Hepatocyte (in vitro differentiated cells): ENCODE measurements at regions not wholly inside any gene's neighbourhood (a gene's known extent, or its start where the extent isn't known, plus 50 kb on each side); places are given as distances from the start of the nearest gene placed in this dataset.

ENCODE experiments used
- DNase-seq: peaks from one replicate; pipeline ENCODE4 v3.0.0-alpha.2; 2016; ENCODE audit warnings: low spot score
- H2AFZ ChIP-seq: fragments of 200-600 bp; sonication (generic); 2 replicates; pipeline ENCODE4 v1.6.0; 2016; ENCODE audit warnings: antibody characterized with exemption, mild to moderate bottlenecking
- H3K27ac ChIP-seq: fragments of 200-600 bp; sonication (generic); 2 replicates; pipeline ENCODE4 v1.5.1; 2016; ENCODE audit warnings: mild to moderate bottlenecking
- H3K27me3 ChIP-seq: fragments of 200-600 bp; sonication (generic); 2 replicates; pipeline ENCODE4 v1.6.1; 2016
- H3K36me3 ChIP-seq: fragments of 200-600 bp; sonication (generic); replicated peaks from 2 replicates; pipeline ENCODE4 v1.5.1; 2016; ENCODE audit warnings: low read depth; ENCODE audit not compliant: insufficient read depth
- H3K4me1 ChIP-seq: fragments of 200-600 bp; sonication (generic); 2 replicates; pipeline ENCODE4 v1.5.1; 2016; ENCODE audit warnings: mild to moderate bottlenecking, moderate library complexity; ENCODE audit not compliant: insufficient read depth
- H3K4me2 ChIP-seq: fragments of 200-600 bp; sonication (generic); 2 replicates; pipeline ENCODE4 v1.6.0; 2016
- H3K4me3 ChIP-seq: fragments of 200-600 bp; sonication (generic); 2 replicates; pipeline ENCODE4 v1.5.1; 2016; ENCODE audit warnings: mild to moderate bottlenecking
- H3K79me2 ChIP-seq: fragments of 200-600 bp; sonication (generic); 2 replicates; pipeline ENCODE4 v1.6.0; 2017; ENCODE audit warnings: mild to moderate bottlenecking
- H3K9me2 ChIP-seq: fragments of 200-600 bp; sonication (generic); replicated peaks from 2 replicates; pipeline ENCODE4 v1.6.0; 2017; ENCODE audit warnings: mild to moderate bottlenecking; ENCODE audit not compliant: insufficient read depth
- H3K9me3 ChIP-seq: fragments of 200-600 bp; sonication (generic); 2 replicates; pipeline ENCODE4 v1.5.1; 2016; ENCODE audit warnings: low read depth, mild to moderate bottlenecking
- H4K20me1 ChIP-seq: fragments of 200-600 bp; sonication (generic); 2 replicates; pipeline ENCODE4 v1.6.0; 2016; ENCODE audit warnings: mild to moderate bottlenecking; ENCODE audit not compliant: insufficient read depth, poor library complexity, severe bottlenecking
- CTCF ChIP-seq: fragments of 200-600 bp; sonication (generic); IDR thresholded peaks from 2 replicates; pipeline ENCODE4 v1.5.1; 2016; ENCODE audit warnings: antibody characterized with exemption, mild to moderate bottlenecking; ENCODE audit not compliant: poor library complexity
- EZH2 ChIP-seq: fragments of 200-600 bp; sonication (generic); IDR thresholded peaks from 2 replicates; pipeline ENCODE4 v1.6.1; 2016; ENCODE audit warnings: antibody characterized with exemption, mild to moderate bottlenecking, borderline replicate concordance
- EZH2phosphoT487 ChIP-seq: fragments of 200-600 bp; sonication (generic); IDR thresholded peaks from one replicate; pipeline ENCODE4 v1.6.1; 2018; ENCODE audit warnings: antibody characterized with exemption, mild to moderate bottlenecking, low read depth, moderate library complexity; ENCODE audit not compliant: unreplicated experiment, severe bottlenecking
- WGBS: methylation state at CpG from one replicate; pipeline ENCODE4 v1.1.6; 2016; ENCODE audit warnings: low lambda C conversion rate; ENCODE audit errors: missing lambda C conversion rate; 5-methylcytosine and 5-hydroxymethylcytosine counted together

- DNase-seq: no peak
- Histone ChIP-seq H3K4me2 (peak overlapping the region; percentile 21), H3K79me2 (no peaks in the 10 kb centered on the region), H4K20me1 (no peaks in the 10 kb centered on the region), H3K27me3 (no peaks in the 10 kb centered on the region), H3K4me1 (peaks cover 5% of the 10 kb centered on the region), H3K9me3 (no peaks in the 10 kb centered on the region), H3K36me3 (no peaks in the 10 kb centered on the region), H2AFZ (no peak overlapping the region), H3K4me3 (no peak overlapping the region), H3K9me2 (no peaks in the 10 kb centered on the region), H3K27ac (no peak overlapping the region)
- 38% methylated on average over 4 of the region's 4 CpGs for WGBS
- no peak for TF ChIP-seq EZH2phosphoT487
- no peak for TF ChIP-seq CTCF
- TF ChIP-seq EZH2: no peak
Observed at GRCh38 chr13:30038884-30039283, 188.5 kb upstream of the UBL3 start.

GRCh38 chr13:30037766-30038165, 187.3 kb upstream of the UBL3 start:
- WGBS: 83% methylated on average over 4 of the region's 4 CpGs

GRCh38 chr13:30037306-30037705, 186.9 kb upstream of the UBL3 start:
- WGBS: 56% methylated on average over 6 of the region's 6 CpGs
- no peak overlapping the region for H2AFZ ChIP-seq
- H3K27me3 ChIP-seq: no peaks in the 10 kb centered on the region
- H3K36me3 ChIP-seq: no peaks in the 10 kb centered on the region
- no peaks in the 10 kb centered on the region for H4K20me1 ChIP-seq
- no peak overlapping the region for H3K27ac ChIP-seq
- peaks cover 5% of the 10 kb centered on the region for H3K4me1 ChIP-seq
- no peak overlapping the region for H3K4me3 ChIP-seq
- no peak for TF ChIP-seq CTCF
- TF ChIP-seq EZH2: no peak
- TF ChIP-seq EZH2phosphoT487: no peak
- no peaks in the 10 kb centered on the region for H3K9me2 ChIP-seq
- no peaks in the 10 kb centered on the region for H3K79me2 ChIP-seq
- H3K4me2 ChIP-seq: no peak overlapping the region
- DNase-seq: no peak
- no peaks in the 10 kb centered on the region for H3K9me3 ChIP-seq

More at GRCh38 chr13:30037766-30038165, 187.3 kb upstream of the UBL3 start:
- TF ChIP-seq EZH2phosphoT487: no peak
- Histone ChIP-seq H3K4me2 (no peak overlapping the region), H4K20me1 (no peaks in the 10 kb centered on the region), H3K79me2 (no peaks in the 10 kb centered on the region), H3K36me3 (no peaks in the 10 kb centered on the region), H3K4me3 (no peak overlapping the region), H3K27ac (no peak overlapping the region), H3K9me3 (no peaks in the 10 kb centered on the region), H3K4me1 (peaks cover 5% of the 10 kb centered on the region), H3K27me3 (no peaks in the 10 kb centered on the region), H3K9me2 (no peaks in the 10 kb centered on the region), H2AFZ (no peak overlapping the region)
- no peak for DNase-seq

GRCh38 chr13:30034458-30034795, 184.0 kb upstream of the UBL3 start:
- Histone ChIP-seq H3K36me3 (no peaks in the 10 kb centered on the region), H3K9me3 (no peaks in the 10 kb centered on the region), H4K20me1 (no peaks in the 10 kb centered on the region), H3K27me3 (no peaks in the 10 kb centered on the region), H3K79me2 (no peaks in the 10 kb centered on the region), H3K4me3 (no peak overlapping the region), H3K4me2 (peak overlapping the region; percentile 19), H3K9me2 (no peaks in the 10 kb centered on the region), H3K4me1 (peaks cover 5% of the 10 kb centered on the region), H2AFZ (no peak overlapping the region), H3K27ac (peak overlapping the region; percentile 54)
- TF ChIP-seq CTCF (no peak), EZH2phosphoT487 (no peak), EZH2 (no peak)
- DNase-seq: no peak
- WGBS: 82% methylated on average over 3 of the region's 3 CpGs
